HG02970 (cell line): ENCODE measurements at regions not wholly inside any gene's neighbourhood (a gene's known extent, or its start where the extent isn't known, plus 50 kb on each side); places are given as distances from the start of the nearest gene placed in this dataset.

Source experiments
- ATAC-seq: cut with Tn5 transposase; IDR thresholded peaks from one replicate; pipeline ENCODE4 v1.9.1; 2021; ENCODE audit warnings: mild to moderate bottlenecking, moderate library complexity, moderate number of reproducible peaks; ENCODE audit not compliant: unreplicated experiment, low FRiP score

- ATAC-seq: no peak
Observed at GRCh38 chr1:229880271-229881170, 186.5 kb upstream of the GALNT2 start.

- ATAC-seq: no peak
Observed at GRCh38 chr1:229882621-229883020, 184.4 kb upstream of the GALNT2 start.

- no peak for ATAC-seq
Observed at GRCh38 chr1:229883504-229884200, 183.4 kb upstream of the GALNT2 start.

- no peak for ATAC-seq
Observed at GRCh38 chr1:229884765-229885164, 182.3 kb upstream of the GALNT2 start.

- no peak for ATAC-seq
Observed at GRCh38 chr1:229885568-229886495, 181.2 kb upstream of the GALNT2 start.

GRCh38 chr1:229886636-229887035, 180.4 kb upstream of the GALNT2 start:
- no peak for ATAC-seq

DNA sequence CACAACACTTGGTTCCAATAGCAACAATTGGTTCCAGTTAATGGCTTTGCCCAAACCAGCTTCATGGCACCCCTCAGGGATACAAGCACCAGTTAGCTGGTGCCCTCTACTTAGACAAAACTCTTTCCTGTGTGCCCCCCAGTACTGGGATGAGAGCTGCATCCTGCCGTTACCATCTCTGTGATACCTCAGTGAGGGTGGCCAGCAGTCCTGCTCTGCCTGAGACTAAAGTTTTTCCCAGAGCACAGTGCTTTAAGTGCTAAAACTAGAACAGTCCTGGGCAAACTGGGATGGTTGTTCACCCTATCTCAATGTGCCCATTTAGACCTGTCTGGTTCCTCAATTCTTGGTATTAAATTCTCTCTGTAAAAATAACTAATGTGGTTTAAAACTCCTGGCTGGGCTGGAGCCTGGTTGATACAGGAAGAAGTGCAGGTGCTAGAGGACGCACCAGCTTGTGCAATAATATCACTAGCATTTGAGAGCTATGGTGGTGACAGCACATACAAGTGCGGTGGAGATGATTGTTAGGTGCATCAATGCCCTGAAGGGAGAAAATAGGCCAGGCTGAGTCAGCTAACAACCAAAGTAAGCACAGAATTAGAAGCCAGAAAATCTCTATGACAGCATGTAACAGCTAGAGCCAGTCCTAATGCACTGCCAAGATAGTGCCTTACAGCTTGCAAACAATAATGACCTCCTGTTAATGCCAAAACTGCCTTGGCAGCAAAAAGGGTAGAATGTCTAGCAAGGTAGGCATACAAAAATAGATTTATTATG, 179.8 kb upstream of the GALNT2 start:
- ATAC-seq: no peak

GRCh38 chr1:229888157-229888556, 178.9 kb upstream of the GALNT2 start:
- ATAC-seq: no peak

- ATAC-seq: no peak
Observed at GRCh38 chr1:229888561-229889001, 178.5 kb upstream of the GALNT2 start.

DNA sequence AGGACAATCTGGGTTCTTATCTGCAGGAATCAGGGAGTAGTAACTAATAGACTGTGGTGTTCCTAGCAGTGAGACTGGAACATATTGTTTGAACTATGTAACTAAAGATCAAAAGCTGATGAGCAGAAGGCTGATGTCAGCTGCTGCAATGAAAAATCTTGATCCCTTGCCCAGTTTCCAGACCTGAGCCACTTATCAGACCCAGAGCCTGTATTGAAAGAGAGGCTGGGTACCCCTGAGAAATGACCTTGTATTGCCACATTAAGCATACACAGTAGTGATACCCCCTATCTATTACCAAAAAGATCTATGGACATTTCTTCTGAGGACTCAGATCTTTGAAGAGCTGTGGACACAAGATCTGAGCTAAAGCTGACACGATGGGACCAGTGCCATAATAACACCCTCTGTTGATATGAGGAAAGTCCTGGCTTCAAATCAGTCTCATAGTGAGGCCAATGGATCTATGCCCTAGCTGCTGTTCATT, 178.0 kb upstream of the GALNT2 start:
- ATAC-seq: no peak

- no peak for ATAC-seq
Observed at GRCh38 chr1:229891227-229891626, 175.8 kb upstream of the GALNT2 start.

- no peak for ATAC-seq
Observed at GRCh38 chr1:229892515-229893117, 174.4 kb upstream of the GALNT2 start.

- no peak for ATAC-seq
Observed at GRCh38 chr1:229893762-229894444, 173.1 kb upstream of the GALNT2 start.

DNA sequence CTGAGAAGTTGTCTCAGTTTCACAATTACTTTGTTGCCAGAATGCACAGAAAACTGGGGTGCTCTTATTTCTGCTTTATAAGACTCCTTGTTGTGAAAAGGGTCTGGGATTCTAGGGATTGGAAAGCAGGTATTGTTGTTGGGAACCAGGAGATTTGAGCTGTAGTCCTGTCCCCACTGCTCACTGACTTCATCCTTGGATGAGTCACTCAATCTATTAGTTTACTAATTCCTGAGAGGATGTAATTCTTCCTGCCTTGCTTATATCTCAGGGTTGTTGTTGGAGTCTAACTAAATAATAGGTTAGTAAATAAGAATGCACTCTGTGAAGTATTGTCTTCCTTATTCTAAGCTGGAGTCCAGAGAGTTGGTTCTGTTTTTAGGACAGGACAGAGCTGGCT, 172.5 kb upstream of the GALNT2 start:
- ATAC-seq: no peak

- ATAC-seq: no peak
Observed at GRCh38 chr1:229895605-229896004, 171.4 kb upstream of the GALNT2 start.

DNA sequence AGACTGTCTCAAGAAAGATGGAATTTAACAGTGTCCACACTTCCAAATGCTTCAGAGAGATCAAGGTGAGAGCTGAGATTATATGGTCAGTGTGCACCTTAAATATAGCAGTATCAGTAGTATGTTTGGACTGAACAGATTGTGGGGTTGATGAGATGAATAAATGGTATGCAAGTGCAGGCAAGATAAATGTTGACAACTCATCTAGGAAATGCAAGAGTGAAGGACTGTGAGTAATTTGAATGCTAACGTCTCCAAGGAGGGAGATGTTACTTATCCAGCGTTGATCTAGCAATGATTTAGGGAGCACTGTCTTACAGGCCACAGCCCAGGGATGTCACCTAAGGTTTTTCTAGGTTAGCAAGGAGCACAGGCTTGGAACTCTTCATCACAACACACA, 170.7 kb upstream of the GALNT2 start:
- no peak for ATAC-seq

- ATAC-seq: no peak
Observed at GRCh38 chr1:229896861-229897260, 170.2 kb upstream of the GALNT2 start.

GRCh38 chr1:229897501-229897900, 169.5 kb upstream of the GALNT2 start:
- ATAC-seq: no peak

DNA sequence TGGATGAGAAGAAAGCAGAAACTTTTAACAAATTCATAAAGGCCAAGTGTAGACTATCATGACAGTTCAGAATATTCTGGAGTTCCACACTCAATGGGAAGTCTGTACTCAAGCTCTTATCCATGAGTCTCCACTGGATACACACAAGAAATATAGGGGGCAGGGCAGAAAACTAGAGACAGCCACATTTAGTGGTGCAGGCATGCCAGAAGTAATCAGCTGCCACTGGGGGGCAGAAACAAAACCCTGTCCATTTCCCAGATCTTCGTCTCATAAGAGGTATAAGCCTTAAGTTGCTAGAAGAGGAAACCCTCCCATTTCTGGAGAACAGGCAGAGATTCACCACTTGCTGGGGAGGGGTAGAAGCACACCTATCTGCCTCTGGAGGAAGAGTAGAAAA, 166.8 kb upstream of the GALNT2 start:
- ATAC-seq: no peak
